Sigmoid colon (tissue), 4 donors: ENCODE measurements at regions not wholly inside any gene's neighbourhood (a gene's known extent, or its start where the extent isn't known, plus 50 kb on each side); places are given as distances from the start of the nearest gene placed in this dataset.

Experiments
- CTCF ChIP-seq, 4 experiments: fragments of 450-650 bp in 3 of 4; fragments of 200-600 bp in 1 of 4; IDR thresholded peaks; one replicate each; pipeline ENCODE4 v1.5.1; 2016 to 2019; ENCODE audit warnings: antibody characterized with exemption in 4 of 4, mild to moderate bottlenecking in 3 of 4, moderate library complexity in 2 of 4
- EP300 ChIP-seq, 4 donors: sonication (generic); formaldehyde crosslinking; IDR thresholded peaks; one replicate each; pipeline ENCODE4 v1.6.1; 2017; ENCODE audit warnings: antibody characterized with exemption in 4 of 4
- POLR2A ChIP-seq, 2 donors: fragments of 450-650 bp; IDR thresholded peaks; one replicate each; pipeline ENCODE4 v1.6.1; 2016; ENCODE audit warnings: antibody characterized with exemption in 2 of 2, mild to moderate bottlenecking in 2 of 2, moderate library complexity in 2 of 2
- POLR2AphosphoS5 ChIP-seq, 4 donors: sonication (generic); formaldehyde crosslinking; IDR thresholded peaks; one replicate each; pipeline ENCODE4 v1.6.1; 2017; ENCODE audit warnings: antibody characterized with exemption in 4 of 4

- TF ChIP-seq CTCF (IDR thresholded peaks at IDR 0.05) = no peak
- no peak for TF ChIP-seq EP300 (IDR thresholded peaks at IDR 0.05)
- no peak for TF ChIP-seq POLR2A (IDR thresholded peaks at IDR 0.05)
- TF ChIP-seq POLR2AphosphoS5 (IDR thresholded peaks at IDR 0.05) = no peak
These were observed 553.7 kb upstream of the SYT4 start for GRCh38 chr18:43830947-43831346.
